NCI-H2029 (cell line): ENCODE measurements at regions not wholly inside any gene's neighbourhood (a gene's known extent, or its start where the extent isn't known, plus 50 kb on each side); places are given as distances from the start of the nearest gene placed in this dataset.

Source experiments
- DNase-seq: peaks from one replicate; lab custom pipeline; 2025; lab: John Stamatoyannopoulos, UW

DNA sequence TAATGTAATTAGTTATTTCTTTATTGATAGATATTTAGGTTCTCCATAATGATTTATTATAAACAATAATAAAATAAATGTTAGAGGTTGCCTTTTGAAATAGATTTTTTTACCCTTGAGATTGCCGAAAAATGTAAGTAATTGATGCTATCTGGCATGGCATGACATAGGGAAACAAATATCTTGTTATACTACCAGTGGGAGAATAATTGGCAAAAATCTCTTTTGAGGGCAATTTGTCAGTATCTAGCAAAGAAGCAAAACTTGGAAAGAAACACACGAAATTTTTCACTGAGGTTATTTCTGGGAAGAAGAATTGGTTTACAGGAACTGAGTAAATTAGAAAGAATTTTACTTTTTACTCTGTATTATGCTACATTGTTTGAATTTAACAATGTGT is 547.2 kb upstream of the SETBP1 start:
- no peak for DNase-seq

DNA sequence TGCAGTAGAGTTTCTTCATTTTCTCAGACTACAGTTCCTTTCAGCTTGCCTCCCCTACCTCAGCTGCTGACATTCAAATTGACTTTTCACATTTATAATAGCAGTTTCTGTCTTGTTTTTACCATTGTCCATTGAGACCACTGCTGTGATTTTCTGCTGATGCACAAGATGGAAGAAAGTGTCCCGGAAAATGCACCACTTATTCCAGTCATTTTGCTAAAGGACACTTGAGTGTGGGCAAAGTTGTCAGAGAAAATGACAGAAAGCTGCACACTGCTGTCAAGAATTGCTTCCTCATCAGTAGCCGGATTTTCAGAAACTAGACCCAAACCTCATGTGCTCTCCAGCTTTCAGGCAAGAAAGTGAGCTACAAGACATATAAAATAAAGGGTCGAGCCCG is 546.2 kb upstream of the SETBP1 start:
- no peak for DNase-seq

DNA sequence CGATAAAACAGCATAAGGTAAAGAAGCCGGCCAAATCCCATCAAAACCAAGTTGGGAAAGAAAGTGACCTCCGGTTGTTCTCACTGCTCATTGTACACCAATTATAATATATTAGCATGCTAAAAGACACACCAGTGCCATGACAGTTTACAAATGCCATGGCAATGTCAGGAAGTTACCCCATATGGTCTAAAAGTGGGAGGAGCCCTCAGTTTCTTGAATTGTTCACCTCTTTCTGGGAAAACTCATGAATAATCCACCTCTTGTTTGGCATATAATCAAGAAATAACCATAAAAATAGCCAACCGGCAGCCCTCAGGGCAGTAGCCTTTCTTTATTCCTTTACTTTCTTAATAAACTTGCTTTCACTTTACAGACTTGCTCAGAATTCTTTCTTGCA is 544.9 kb upstream of the SETBP1 start:
- no peak for DNase-seq

DNA sequence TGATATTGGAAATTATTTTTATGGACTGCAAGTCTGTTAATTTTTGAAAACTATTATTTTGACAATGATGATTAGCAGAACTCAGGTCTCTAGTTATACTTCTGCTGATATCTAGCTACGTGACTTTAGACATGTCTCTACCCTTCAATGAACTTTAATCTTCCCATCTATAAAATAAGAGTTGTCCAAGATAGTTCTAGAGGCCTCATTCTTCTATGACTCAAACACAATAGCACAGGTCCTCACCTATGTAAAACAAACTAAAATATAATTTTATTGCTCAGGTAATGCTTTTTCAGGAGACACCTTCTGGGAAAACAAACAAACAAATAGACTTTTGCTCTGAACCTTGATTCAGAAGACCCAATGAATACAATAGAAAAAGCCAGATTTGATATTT is 544.4 kb upstream of the SETBP1 start:
- DNase-seq = no peak

DNA sequence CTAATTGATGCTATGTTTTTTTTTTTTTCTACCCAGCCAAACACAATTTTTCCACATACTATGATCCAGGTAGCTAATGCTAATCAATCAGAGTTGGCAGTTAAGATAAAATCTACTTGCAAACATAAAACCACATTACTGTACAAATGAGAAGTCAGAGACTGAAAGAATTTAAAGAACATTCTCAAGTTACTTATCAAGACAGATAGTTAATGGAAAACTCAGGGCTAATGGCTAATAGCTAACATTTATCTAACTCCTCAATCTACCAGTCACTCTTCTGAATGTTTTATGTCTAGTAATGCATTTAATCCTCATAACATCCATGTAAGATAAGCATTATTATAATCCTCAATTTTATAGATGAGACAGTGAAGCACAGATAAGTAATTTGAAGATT is 537.6 kb upstream of the SETBP1 start:
- DNase-seq = no peak

DNA sequence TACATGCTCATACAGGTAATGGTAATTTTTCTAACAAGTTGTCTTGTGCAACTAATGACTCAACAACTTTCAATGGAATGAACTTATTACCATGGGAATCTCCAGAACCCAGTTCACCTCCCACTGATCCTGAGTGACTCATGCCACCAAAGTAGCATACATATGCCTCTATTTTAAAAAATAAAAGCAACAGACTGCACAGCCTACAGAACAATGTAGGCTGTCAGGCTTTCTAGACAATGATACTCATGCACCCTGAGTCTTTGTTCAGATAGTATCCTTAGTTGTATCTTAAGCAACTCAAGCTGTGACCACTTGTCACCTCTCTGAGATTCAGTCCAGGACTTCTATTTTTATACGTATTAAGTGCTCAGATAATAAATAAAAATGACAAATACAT is 531.0 kb upstream of the SETBP1 start:
- no peak for DNase-seq

DNA sequence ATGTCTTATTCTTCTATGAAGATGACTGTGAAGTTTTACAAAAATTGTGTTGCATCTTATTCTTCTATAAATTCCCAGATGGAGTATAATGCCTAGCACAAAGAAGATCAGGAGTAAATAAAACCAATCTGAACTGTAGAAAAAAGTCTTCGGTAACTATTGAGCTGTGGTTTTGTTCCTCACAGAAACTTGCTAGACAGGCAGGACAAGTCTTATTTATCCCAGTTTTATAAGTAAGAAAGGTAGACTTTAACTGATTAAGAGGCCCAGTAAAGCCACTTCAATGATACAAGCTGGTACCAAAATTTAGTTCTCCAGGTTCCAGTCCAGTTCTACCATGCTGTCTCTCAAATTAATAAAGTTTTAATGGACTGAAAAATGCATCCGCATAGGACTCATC is 526.7 kb upstream of the SETBP1 start:
- no peak for DNase-seq

DNA sequence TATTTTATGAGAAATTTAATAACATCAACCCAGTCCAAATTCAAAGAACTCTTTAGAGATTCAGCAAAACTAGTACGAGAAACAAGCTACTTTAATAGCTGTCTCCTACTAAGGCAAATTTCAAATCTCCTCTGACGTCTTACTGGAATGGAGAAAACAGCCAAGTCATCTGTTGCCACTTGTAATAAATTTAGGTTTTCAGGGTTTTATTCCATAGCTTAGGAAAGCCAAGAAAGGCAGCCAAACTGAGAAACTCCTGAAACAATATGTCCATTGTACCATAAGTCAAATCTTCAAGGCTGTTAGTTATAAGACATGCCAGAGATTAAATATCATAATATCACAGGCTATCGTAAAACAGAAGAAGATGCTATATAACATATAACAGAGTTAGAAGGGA is 524.6 kb upstream of the SETBP1 start:
- no peak for DNase-seq

DNA sequence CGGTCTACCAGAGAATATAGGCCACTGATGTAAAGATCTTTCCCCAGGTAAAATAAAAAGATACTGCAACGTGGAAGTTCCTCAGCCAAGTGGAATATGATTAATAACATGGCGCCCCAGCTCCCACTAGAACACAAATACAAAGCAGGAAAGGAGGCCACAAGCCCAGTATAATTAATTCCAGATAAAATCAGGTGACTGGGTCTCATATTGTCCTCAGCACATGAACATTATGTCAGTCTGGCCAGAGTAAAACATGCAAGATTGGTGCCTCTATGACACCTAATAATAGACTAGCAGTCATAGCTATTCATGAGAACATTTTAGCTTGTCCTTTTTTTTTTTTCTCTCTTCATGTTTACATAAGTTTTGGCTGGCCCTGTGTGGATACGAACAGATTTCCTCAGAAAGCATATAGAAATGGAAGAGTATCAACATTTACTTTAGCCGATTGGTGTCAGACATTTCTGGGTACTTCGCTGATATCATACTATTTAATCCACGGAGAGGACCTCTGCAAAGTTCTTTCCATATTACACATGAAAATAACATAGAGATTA is 523.8 kb upstream of the SETBP1 start:
- no peak for DNase-seq

DNA sequence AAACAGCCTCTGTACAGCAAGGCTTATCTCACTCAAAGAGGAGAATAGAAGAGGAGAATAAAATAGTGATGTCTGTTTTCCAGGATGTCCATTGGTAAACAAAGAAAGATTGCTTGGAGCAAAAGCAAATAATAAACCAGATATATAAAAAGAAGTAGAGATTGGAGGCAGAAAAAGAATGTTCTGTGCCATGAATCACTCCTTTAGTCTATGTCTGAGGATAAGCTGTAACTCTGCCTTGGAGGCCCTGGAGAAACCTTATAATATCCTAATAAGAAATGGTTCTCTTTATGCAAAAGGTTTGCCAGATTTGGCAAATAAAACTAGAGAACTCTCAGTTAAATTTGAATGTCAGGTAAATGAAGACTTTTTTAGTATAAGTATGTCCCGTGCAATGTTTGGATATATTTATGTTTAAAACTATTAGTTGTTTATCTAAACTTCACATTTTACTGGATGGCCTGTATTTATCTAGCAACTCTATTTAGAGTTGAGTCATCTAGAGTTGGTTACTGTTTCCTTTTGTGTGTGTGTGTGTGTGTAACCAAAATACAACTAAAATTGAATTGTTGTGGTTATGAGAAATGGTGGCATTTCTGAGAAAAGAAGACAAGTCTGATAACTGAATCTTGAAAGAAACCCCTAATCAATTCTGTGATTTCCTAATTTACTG is 510.3 kb upstream of the SETBP1 start:
- DNase-seq = no peak

DNA sequence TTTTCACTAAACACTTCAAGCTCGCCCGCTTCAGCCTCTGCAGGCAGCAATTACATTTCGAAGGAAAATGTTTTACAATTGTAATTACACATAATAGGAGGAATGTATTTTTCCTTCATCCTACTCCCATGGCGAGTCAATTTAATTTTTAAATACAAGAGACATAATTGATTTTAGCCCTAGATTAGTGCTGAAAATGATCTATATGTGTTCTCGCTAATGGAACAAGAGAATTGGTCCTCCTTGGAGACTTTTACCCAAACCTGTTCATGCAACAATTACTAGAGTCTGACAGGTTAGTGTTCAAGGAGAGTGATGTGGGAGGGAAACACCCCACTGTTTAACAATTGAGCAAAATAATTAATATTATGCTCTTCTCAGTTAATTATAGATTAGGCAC is 509.4 kb upstream of the SETBP1 start:
- DNase-seq = no peak

DNA sequence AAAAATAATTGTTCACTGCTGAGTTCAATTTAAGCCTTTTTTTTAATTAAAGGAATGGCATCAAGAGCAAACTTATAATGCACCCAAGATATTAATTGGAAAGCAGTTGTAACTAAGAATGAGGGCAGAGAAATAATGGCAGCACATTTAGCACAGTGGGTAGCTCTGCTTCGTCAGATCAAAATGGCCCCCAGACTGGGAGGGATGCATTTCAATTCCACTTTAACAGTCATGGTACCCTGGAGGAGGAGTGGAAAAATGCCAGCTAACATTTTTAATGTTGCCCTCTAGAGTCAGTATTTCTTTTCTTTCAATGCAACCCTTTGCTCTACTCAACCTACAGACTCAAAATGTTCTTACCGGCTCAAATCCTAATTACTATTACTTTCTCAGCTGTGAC is 504.8 kb upstream of the SETBP1 start:
- DNase-seq = no peak

DNA sequence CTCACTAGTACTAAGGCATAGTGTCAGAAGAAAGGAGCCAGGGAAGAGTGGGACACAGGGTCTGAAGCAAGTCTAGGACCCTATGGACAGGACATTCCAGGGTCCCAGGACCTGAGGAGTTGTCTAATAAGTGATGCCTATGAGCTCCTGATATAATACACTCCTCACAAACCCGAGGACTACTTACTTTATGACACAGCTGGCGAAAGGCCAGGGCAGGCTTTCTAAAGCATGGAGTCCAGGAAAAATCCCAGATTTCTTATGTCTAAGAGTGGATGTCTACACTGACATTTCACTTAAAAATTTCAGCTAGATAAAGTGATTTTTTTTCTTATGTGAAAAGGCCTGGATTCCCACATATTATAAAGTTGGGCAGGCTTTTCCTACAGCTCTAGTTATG is 502.2 kb upstream of the SETBP1 start:
- no peak for DNase-seq

DNA sequence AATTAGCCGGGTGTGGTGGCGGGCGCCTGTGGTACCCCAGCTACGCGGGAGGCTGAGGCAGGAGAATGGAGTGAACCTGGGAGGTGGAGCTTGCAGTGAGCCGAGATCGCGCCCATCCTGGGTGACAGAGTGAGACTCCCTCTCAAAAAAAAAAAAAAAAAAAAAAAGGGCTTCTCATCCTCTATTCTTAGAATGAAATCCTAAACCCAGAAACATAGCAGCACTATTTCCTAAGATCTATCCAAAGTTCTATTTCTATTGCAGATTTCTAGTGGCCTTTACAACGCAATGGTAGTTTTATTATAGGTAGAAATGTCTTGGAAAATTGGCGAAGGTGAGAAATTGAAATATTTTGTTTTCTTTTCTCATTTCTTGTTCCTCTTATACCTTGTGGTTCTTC is 501.0 kb upstream of the SETBP1 start:
- no peak for DNase-seq

DNA sequence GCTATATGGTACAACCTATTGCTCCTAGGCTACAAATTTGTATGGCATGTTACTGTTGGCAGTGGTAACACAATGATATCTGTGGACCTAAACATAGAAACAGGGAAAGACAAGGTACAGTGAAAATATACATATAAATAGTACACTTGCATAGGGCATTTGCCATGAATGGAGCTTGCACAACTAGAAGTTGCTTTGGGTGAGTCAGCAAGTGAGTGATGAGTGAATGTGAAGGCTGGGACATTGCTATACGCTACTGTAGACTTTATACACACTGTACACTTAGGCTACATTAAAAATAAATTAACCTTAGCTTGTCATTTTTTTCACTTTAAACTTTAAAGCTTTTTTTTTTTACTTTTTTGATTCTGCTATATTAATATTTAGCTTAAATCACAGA is 500.0 kb upstream of the SETBP1 start:
- DNase-seq = no peak

DNA sequence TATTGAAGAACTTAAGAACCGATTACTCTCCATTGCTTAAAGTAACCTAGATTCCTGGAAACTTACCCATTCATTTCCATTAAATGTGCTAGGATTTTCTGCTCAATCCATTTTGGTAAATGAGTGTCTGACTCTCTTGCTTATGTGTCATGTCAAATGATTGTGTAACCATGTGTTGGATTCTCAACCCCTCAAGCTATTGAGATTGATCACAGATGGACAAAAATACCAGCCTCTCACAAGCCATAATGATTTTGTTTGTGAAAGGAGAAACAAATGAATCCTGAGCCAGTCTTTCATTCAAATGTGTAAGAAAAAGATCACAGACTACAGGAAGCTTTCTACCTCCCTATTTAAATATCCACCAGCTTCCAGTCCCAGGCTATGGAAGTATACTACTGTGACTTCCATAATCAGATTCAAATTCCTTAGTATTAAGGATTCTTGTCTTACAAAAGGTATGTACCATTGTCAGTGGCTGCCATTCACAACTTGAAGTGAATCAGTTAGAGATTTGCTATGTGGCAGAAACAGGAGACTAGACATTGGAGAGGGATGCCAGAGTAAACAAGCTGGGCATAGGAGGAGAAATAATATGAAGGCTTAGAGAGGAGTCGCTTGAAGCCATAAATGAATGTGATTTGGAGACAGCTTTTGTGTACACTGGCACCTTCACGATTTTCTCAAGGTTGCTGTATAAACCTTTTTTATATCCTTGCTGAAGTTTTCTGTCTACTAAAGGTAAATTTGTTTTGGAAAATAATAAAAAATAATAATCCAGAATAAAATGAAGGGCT is 498.5 kb upstream of the SETBP1 start:
- DNase-seq = no peak

DNA sequence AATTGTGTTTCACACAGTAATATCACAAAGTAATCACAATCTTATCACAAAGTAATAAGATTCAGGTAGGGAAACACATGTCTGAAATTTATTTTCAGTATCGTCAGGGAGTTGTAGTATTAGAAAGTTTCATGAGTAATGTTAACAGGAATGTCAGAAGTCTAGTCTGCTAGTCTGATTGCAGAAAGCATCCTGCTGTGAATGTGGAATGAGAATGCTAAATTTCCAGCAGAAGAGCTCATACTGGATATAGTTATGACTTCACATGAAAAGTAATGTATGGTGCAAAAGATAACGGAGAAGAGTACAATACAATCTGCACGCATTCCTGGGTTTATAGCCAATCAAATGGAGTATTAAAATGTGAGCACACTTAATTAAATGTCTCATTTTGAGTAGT is 494.7 kb upstream of the SETBP1 start:
- no peak for DNase-seq

DNA sequence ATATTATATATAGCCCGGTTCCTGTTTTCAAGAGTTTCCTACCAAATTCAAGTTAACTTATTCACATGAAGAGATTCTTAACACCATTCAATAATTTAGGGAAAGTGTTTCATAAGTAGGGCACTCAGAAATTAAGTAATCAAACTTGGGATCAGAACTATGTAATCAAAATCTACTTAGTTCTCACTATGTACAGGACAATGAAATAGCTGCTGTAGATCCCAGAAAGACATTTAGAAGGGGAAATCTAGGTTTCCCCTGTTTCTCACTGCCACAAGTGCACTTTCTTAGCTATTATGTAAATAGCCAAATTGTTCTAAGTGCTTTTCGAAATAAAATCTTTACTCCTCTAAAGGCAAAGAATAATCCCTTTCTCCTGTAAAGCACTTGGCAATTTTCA is 493.6 kb upstream of the SETBP1 start:
- no peak for DNase-seq

DNA sequence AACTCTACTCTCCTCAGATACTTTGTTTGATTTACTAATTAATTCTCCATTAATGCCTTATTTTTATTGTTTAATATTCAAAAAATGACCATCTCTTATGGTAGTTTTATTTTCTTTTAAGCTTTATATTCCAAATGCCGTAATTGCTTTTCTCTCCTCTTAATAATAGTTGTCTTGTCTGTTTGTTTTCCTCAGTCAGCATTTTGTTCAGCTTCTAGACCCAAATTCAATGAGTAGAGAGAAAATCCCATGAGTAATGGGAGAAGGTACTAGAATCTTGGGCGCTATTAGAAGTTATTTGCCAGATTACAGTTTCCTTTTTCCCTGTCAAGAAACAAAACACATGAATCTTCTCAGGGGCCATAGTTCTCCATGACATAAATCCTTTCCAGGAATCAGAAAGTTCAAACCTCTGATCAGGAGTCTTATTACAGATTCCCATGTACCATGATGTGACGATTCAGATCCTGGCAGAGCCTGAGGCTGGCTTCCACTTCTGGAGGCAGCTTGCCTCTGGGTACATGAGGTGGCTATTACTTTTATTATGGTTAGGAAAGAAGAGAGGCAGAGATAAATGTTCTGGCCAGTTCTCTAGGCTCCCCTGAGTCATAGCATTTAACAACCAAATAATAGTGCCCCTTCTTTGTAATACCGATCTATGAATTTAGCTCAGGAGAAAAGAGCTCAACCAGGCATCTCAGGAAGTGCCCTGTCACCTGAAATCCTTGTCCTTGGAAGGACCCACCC is 485.1 kb upstream of the SETBP1 start:
- no peak for DNase-seq

DNA sequence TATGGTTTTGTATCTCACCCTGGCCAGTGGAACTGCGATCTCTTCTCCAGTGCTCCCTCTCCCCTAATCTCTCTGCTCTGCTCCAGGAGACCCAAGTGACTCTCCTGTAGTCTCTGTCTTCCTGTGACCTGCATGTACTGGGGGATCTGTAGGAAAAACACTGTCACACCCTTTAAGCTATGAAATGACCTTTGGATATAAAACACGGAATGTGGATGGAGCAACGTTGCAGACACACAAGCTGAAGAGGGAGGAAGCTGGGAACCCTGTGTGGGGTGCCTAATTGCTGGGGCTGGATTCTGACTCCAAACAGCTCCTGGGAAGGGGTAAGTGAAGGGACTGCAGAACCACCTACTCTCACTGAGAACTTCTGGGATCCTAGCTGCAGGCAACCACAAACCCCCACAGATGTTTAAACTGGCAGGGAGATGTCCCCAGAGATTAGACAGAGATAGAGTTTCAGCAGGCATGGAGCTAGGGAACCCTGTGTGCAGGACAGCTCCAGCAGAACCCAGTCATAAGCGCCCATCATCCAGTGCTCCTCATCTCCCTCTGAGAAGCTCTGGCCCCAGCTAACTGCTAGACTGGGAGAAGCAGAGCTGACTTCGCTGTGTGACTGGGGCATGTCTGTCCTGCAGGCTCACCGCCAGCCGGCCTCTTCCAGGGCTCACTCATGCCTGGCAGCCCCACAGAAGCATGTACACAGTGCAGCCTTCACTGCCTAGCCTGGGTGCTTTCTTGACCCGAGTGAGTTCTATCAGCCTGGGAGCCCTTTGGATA is 482.7 kb upstream of the SETBP1 start:
- no peak for DNase-seq

DNA sequence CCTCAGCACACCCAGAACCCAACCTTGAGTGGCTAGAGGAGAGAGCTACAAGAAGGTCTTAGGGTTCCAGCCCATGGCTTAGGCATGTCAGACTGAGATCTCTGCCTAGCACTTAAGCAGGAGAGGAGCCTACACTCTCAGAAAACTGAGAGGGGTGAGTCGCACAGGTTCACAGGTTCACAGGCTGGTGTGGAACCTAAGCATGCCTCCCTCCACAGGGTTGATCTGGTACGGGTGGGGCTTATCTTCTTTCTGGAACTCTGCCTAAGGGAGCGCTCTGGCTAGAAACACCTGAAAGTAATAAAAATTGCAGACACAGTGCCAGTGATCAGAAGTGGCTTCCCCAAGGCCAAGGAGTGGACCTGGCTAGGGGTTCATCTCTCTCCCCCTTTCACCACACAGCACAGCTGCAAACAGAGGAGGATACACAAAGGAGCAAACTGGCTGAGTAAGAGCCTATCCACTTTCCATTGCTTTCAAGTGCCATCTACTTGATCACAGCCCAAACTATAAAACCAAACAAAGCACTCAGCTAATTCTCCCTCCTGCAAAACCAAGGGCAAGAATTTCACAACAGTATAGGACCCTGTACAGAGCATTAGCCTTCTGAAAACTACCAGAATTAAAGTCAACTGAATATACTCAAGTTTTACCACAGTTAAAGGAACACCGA is 481.9 kb upstream of the SETBP1 start:
- DNase-seq = peak; percentile 38

DNA sequence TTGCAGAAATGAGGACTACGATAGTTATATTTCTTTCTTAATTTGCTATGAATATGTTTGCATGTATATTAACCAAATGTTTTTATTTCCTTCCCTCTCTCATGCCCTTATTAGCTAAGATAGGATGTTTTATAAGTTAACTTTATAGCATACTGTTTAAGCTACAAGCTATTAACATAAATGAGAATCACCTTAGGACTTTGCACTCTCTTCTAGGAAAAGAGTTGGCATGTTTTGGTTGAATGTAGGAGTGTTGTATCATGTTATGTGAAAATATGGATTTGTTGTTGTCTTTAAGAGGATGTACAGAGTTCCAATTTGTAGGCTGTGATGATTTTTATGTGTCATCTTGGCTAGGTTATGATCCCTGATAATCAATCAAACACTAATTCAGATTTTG is 467.4 kb upstream of the SETBP1 start:
- DNase-seq = no peak
